ENCODE measurements at regions not wholly inside any gene's neighbourhood (a gene's known extent, or its start where the extent isn't known, plus 50 kb on each side); places are given as distances from the start of the nearest gene placed in this dataset.

DNA sequence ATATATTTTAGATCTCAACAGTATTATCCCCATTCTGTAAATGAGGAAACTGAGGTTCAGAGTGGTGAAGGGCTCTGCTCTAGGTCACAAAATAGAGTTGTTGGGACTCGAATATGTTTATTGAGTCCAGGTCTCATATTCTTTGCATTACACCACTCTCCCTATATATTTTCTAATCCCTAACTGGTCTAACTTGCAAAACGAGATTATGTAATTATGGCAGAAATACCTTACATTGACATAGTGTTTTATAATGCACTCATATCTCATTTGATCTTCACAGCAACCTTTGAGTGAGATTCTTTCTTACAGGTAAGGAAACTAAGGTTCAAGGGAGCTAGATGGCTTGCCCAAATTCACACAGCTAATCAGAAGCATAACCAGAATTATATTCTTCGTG, 106.9 kb upstream of the LRIG3 start:
- TF ChIP-seq, protein P1, sequence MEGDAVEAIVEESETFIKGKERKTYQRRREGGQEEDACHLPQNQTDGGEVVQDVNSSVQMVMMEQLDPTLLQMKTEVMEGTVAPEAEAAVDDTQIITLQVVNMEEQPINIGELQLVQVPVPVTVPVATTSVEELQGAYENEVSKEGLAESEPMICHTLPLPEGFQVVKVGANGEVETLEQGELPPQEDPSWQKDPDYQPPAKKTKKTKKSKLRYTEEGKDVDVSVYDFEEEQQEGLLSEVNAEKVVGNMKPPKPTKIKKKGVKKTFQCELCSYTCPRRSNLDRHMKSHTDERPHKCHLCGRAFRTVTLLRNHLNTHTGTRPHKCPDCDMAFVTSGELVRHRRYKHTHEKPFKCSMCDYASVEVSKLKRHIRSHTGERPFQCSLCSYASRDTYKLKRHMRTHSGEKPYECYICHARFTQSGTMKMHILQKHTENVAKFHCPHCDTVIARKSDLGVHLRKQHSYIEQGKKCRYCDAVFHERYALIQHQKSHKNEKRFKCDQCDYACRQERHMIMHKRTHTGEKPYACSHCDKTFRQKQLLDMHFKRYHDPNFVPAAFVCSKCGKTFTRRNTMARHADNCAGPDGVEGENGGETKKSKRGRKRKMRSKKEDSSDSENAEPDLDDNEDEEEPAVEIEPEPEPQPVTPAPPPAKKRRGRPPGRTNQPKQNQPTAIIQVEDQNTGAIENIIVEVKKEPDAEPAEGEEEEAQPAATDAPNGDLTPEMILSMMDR (IDR thresholded peaks at IDR 0.05; ENCODE audit: extremely low read depth, insufficient read depth, missing control alignments): no peak
- in situ Hi-C loops (cut with MboI; ENCODE audit: low pct_unique_long_range_greater_than_20kb, low sequenced_read_pairs, unreplicated experiment): no loop called here
- DNase-seq (ENCODE audit: low spot score): no peak

DNA sequence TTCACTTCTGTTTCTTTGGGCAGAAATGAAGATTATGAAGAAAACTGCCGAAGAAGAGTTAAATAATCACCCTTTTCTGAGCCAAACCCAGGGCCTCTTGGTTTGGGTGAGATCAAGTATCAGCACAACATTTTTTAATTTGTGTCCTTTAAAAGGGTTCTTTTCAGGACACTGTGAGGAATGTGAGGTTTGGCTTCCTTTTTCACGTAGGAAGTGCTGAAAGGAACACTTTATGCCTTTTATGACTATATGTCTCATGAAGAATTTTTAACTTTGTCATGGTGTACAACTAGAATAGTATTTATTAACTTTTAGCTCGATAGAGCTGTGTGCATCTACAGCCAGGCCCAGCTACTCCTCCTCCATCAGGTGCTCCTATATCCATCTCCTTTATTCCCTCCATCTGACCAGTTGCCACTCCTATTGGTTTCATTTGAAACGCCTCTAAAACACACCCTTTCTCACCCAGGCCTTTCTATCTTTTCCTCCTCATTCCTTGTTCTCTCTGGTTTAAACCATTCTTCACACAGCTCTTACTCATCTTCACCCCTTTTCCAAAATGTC, 103.6 kb upstream of the LRIG3 start:
- no peak for DNase-seq (ENCODE audit: low spot score)
- in situ Hi-C loops (cut with MboI; ENCODE audit: low pct_unique_long_range_greater_than_20kb, low sequenced_read_pairs, unreplicated experiment): no loop called here
- TF ChIP-seq, protein P1 (IDR thresholded peaks at IDR 0.05; ENCODE audit: extremely low read depth, insufficient read depth, missing control alignments): no peak

DNA sequence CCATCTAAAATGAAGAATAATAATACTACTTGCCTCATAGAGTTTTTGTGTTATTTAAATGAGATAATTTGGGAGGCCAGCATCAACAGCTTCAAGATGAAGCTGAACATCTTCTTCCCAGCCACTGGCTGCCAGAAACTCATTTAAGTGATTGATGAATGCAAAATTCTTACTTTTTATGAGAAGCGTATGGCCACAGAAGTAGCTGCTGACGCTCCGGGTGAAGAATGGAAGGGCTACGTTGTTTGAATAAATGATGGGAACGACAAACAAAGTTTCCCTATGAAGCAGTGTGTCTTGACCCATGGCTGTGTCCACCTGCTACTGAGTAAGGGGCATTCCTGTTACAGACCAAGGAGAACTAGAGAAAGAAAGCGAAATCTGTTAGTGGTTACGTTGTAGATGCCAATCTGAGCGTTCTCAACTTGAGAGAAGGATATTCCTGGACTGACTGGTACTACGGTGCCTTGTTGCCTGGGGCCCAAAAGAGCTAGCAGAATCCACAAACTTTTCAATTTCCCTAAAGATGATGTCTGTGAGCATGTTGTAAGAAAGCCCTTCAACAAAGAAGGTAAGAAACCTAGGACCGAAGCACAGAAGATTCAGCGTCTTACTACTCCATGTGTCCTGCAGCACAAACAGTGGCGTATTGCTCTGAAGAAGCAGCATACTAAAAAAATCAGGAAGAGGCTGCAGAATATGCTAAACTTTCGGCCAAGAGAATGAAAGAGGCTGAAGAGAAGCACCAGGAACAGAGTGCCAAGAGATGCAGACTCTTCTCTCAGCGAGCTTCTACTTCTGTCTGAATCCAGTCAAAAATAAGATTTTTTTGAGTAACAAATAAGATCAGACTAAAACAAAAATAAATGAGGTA, 100.0 kb upstream of the LRIG3 start:
- in situ Hi-C loops (cut with MboI; ENCODE audit: low pct_unique_long_range_greater_than_20kb, low sequenced_read_pairs, unreplicated experiment): no loop called here
- DNase-seq (ENCODE audit: low spot score): no peak
- TF ChIP-seq, protein P1 (IDR thresholded peaks at IDR 0.05; ENCODE audit: extremely low read depth, insufficient read depth, missing control alignments): no peak

DNA sequence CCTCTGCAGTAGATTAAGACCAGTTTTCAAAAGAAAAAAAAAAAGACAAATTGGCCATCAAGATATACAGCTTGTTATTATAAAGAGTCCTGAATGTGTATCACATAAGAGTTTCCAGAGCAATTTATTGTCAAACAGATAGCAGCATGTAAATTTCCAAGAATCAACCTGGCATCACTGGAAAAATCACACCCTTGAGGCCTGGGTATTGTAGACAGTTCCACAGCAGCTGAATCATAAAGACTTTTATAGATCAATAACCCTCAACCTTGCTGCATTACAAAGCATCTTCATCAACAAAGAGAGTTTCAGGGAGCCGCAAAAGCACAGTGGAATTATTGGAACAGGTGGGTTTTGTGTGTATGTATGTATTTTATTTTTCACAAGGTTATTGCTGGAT, 94.6 kb upstream of the LRIG3 start:
- in situ Hi-C loops (cut with MboI; ENCODE audit: low pct_unique_long_range_greater_than_20kb, low sequenced_read_pairs, unreplicated experiment): no loop called here
- TF ChIP-seq, protein P1 (IDR thresholded peaks at IDR 0.05; ENCODE audit: extremely low read depth, insufficient read depth, missing control alignments): no peak
- no peak for DNase-seq (ENCODE audit: low spot score)

DNA sequence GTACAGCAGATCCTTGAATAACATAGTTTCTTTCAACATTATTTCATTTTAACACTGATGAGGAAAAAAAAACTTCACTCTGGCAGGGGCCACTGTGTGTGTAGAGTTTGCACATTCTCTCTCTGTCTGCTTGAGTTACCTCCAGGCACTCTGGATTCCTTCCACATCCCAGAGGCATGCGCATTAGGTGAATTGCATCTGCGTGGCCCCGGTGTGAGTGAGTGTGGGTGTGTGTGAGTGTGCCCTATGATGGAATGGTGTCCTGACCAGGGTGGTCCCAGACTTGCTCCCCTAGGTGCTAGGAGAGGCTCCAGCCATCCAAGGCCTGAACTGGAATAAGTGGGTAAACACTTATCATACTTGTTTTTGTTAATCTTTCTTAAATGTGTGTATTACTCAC, 90.6 kb upstream of the LRIG3 start:
- no peak for DNase-seq (ENCODE audit: low spot score)
- TF ChIP-seq, protein P1 (IDR thresholded peaks at IDR 0.05; ENCODE audit: extremely low read depth, insufficient read depth, missing control alignments): no peak
- in situ Hi-C loops (cut with MboI; ENCODE audit: low pct_unique_long_range_greater_than_20kb, low sequenced_read_pairs, unreplicated experiment): no loop called here

DNA sequence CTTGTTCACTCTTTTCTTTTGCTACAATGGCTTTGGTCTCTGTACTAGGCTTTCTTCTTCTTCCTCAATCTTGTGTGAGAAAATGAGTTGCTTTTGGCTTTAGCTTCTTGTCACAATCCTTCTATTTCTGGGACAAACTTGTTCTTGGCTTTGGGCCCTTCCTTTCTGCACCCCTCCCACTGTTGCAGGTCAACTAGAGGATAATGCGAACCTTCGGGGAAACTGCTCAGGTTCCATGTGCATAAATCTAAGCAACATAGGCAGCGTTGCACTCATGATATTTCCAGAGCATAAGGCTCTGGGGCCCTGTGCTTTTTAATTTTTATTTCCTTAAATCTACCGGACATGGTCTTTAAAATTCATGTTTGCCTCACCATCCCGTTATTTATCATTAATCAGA, 89.8 kb upstream of the LRIG3 start:
- in situ Hi-C loops (cut with MboI; ENCODE audit: low pct_unique_long_range_greater_than_20kb, low sequenced_read_pairs, unreplicated experiment): no loop called here
- TF ChIP-seq, protein P1 (IDR thresholded peaks at IDR 0.05; ENCODE audit: extremely low read depth, insufficient read depth, missing control alignments): no peak
- no peak for DNase-seq (ENCODE audit: low spot score)

Data from GM13977 (cell line).